Ecto neural progenitor cell (in vitro differentiated cells): ENCODE measurements at regions not wholly inside any gene's neighbourhood (a gene's known extent, or its start where the extent isn't known, plus 50 kb on each side); places are given as distances from the start of the nearest gene placed in this dataset.

Experiments
- DNase-seq: peaks from one replicate; pipeline ENCODE4 v3.0.0-alpha.2; 2018; ENCODE audit warnings: low spot score

GRCh38 chr10:90598513-90598912, 259.3 kb downstream of the HTR7 start:
- DNase-seq: no peak

GRCh38 chr10:90602862-90603610, 254.8 kb downstream of the HTR7 start:
- DNase-seq: no peak

- no peak for DNase-seq
Observed at GRCh38 chr10:90604636-90605035, 253.2 kb downstream of the HTR7 start.

GRCh38 chr10:90605506-90605905, 252.3 kb downstream of the HTR7 start:
- no peak for DNase-seq

GRCh38 chr10:90612276-90612675, 245.6 kb downstream of the HTR7 start:
- DNase-seq: no peak

GRCh38 chr10:90614631-90615030, 243.2 kb downstream of the HTR7 start:
- no peak for DNase-seq

GRCh38 chr10:90621577-90621976, 236.3 kb downstream of the HTR7 start:
- no peak for DNase-seq

GRCh38 chr10:90635111-90635765, 222.6 kb downstream of the HTR7 start:
- no peak for DNase-seq

- no peak for DNase-seq
Observed at GRCh38 chr10:90640756-90641155, 217.1 kb downstream of the HTR7 start.

- DNase-seq: no peak
Observed at GRCh38 chr10:90641731-90642130, 216.1 kb downstream of the HTR7 start.

- no peak for DNase-seq
Observed at GRCh38 chr10:90642136-90642535, 215.7 kb downstream of the HTR7 start.

- no peak for DNase-seq
Observed at GRCh38 chr10:90642650-90643049, 215.2 kb downstream of the HTR7 start.

GRCh38 chr10:90644165-90644564, 213.7 kb downstream of the HTR7 start:
- DNase-seq: no peak

GRCh38 chr10:90650858-90651257, 207.0 kb downstream of the HTR7 start:
- DNase-seq: no peak

- DNase-seq: no peak
Observed at GRCh38 chr10:90652519-90652918, 205.3 kb downstream of the HTR7 start.

GRCh38 chr10:90658791-90659190, 199.0 kb downstream of the HTR7 start:
- DNase-seq: no peak

- DNase-seq: no peak
Observed at GRCh38 chr10:90665905-90666662, 191.8 kb downstream of the HTR7 start.

- no peak for DNase-seq
Observed at GRCh38 chr10:90674461-90674860, 183.4 kb downstream of the HTR7 start.

GRCh38 chr10:90674928-90675327, 182.9 kb downstream of the HTR7 start:
- DNase-seq: no peak

- DNase-seq: no peak
Observed at GRCh38 chr10:90675621-90676020, 182.2 kb downstream of the HTR7 start.
